Adrenal gland (tissue), 5 donors: ENCODE measurements at regions not wholly inside any gene's neighbourhood (a gene's known extent, or its start where the extent isn't known, plus 50 kb on each side); places are given as distances from the start of the nearest gene placed in this dataset.

Experiments
- POLR2A ChIP-seq, 2 donors: fragments of 450-650 bp; IDR thresholded peaks; one replicate each; pipeline ENCODE4 v1.6.1; 2017; ENCODE audit warnings: antibody characterized with exemption in 2 of 2, mild to moderate bottlenecking in 2 of 2, moderate library complexity in 1 of 2
- TF ChIP-seq, protein P1 (sequence below), 6 experiments: fragments of 450-650 bp in 4 of 6; fragments of 200-600 bp in 2 of 6; sonication (generic) in 1 of 6; IDR thresholded peaks; 1 replicate in 5 of 6; 2 replicates in 1 of 6; pipeline versions ENCODE4 v1.5.1 to v1.8.0; 2016 to 2021; ENCODE audit warnings: antibody characterized with exemption in 6 of 6, mild to moderate bottlenecking in 2 of 6, moderate library complexity in 1 of 6
- donor health status: DM: no; HTN: no; CAD: no.

DNA sequence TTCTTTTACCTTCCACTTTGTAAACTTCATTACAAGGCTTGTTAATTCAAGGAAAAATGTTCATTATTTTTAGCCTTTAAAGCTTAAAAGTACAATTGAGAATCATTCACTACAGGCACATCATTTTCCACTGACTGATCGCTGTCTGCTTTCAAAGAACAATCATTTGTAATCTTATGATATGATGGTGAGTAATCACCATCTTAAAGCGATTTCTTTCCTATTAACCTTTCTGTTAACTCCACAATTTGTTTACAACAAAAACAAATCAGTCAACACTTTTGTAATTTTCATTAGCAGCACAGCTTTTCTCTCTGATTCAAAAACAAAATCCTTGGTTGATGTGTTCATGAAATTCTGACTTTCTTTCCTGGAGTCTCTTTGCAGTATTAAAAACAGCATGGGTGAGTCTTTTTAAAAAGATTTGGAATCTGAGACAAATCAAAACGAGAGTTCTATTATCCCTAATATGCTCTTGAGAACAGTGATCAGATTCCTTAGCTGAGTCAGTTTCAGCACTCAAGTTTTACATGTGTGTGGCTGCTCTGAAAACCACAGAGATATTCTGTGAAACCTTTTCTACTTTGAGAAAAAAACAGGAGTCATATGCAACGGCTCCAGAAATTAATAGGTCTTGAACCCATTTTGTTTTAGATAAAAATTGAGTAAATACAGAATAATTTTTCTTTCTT lies 145.8 kb upstream of the TMPRSS15 start:
- TF ChIP-seq, protein P1, sequence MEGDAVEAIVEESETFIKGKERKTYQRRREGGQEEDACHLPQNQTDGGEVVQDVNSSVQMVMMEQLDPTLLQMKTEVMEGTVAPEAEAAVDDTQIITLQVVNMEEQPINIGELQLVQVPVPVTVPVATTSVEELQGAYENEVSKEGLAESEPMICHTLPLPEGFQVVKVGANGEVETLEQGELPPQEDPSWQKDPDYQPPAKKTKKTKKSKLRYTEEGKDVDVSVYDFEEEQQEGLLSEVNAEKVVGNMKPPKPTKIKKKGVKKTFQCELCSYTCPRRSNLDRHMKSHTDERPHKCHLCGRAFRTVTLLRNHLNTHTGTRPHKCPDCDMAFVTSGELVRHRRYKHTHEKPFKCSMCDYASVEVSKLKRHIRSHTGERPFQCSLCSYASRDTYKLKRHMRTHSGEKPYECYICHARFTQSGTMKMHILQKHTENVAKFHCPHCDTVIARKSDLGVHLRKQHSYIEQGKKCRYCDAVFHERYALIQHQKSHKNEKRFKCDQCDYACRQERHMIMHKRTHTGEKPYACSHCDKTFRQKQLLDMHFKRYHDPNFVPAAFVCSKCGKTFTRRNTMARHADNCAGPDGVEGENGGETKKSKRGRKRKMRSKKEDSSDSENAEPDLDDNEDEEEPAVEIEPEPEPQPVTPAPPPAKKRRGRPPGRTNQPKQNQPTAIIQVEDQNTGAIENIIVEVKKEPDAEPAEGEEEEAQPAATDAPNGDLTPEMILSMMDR (IDR thresholded peaks at IDR 0.05), result no peak
- no peak for TF ChIP-seq POLR2A (IDR thresholded peaks at IDR 0.05)
